ENCODE measurements at regions not wholly inside any gene's neighbourhood (a gene's known extent, or its start where the extent isn't known, plus 50 kb on each side); places are given as distances from the start of the nearest gene placed in this dataset.

GRCh38 chr18:27449104-27449503, 264.0 kb upstream of the CHST9 start:
- Histone ChIP-seq H3K27ac (replicated peaks in 1 of 4) (no peak overlapping the region), H3K4me3 (no peak overlapping the region), H3K4me1 (no peaks in the 10 kb centered on the region), H3K36me3 (no peaks in the 10 kb centered on the region), H3K9me3 (peaks cover 0 to 7% (median 0%) of the 10 kb centered on the region in 4 donors), H3K27me3 (no peaks in the 10 kb centered on the region)
- TF ChIP-seq, protein P1, sequence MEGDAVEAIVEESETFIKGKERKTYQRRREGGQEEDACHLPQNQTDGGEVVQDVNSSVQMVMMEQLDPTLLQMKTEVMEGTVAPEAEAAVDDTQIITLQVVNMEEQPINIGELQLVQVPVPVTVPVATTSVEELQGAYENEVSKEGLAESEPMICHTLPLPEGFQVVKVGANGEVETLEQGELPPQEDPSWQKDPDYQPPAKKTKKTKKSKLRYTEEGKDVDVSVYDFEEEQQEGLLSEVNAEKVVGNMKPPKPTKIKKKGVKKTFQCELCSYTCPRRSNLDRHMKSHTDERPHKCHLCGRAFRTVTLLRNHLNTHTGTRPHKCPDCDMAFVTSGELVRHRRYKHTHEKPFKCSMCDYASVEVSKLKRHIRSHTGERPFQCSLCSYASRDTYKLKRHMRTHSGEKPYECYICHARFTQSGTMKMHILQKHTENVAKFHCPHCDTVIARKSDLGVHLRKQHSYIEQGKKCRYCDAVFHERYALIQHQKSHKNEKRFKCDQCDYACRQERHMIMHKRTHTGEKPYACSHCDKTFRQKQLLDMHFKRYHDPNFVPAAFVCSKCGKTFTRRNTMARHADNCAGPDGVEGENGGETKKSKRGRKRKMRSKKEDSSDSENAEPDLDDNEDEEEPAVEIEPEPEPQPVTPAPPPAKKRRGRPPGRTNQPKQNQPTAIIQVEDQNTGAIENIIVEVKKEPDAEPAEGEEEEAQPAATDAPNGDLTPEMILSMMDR (IDR thresholded peaks at IDR 0.05), result no peak
- TF ChIP-seq POLR2A (IDR thresholded peaks at IDR 0.05; ENCODE audit: low read depth) (no peak), EP300 (IDR thresholded peaks at IDR 0.05) (no peak)
- intact Hi-C loops (cut with DNase I), result no loop called here
- WGBS, result 69% methylated on average over 7 of the region's 7 CpGs
- DNase-seq (ENCODE audit: extremely low spot score), result no peak

- Histone ChIP-seq H3K9me3 (peaks cover 0 to 7% (median 0%) of the 10 kb centered on the region in 4 donors), H3K4me1 (no peaks in the 10 kb centered on the region), H3K27me3 (no peaks in the 10 kb centered on the region), H3K36me3 (no peaks in the 10 kb centered on the region), H3K4me3 (no peak overlapping the region), H3K27ac (replicated peaks in 1 of 4) (no peak overlapping the region)
- intact Hi-C loops (cut with DNase I), result no loop called here
- WGBS, result 83% methylated on average over 2 of the region's 2 CpGs
- TF ChIP-seq POLR2AphosphoS5 (IDR thresholded peaks at IDR 0.05) (no peak), EP300 (IDR thresholded peaks at IDR 0.05) (no peak), POLR2A (IDR thresholded peaks at IDR 0.05; ENCODE audit: low read depth) (no peak)
- TF ChIP-seq, protein P1 (IDR thresholded peaks at IDR 0.05), result no peak
- DNase-seq (ENCODE audit: extremely low spot score), result no peak
These were observed 262.8 kb upstream of the CHST9 start for GRCh38 chr18:27447930-27448329.

- Histone ChIP-seq H3K36me3 (no peaks in the 10 kb centered on the region), H3K4me1 (no peaks in the 10 kb centered on the region), H3K9me3 (peaks cover 0 to 7% (median 0%) of the 10 kb centered on the region in 4 donors), H3K27ac (replicated peaks in 1 of 4) (no peak overlapping the region), H3K4me3 (no peak overlapping the region), H3K27me3 (no peaks in the 10 kb centered on the region)
- TF ChIP-seq, protein P1 (IDR thresholded peaks at IDR 0.05), result no peak
- no peak for TF ChIP-seq EP300 (IDR thresholded peaks at IDR 0.05)
- no peak for TF ChIP-seq POLR2AphosphoS5 (IDR thresholded peaks at IDR 0.05)
- no peak for TF ChIP-seq POLR2A (IDR thresholded peaks at IDR 0.05; ENCODE audit: low read depth)
- intact Hi-C loops (cut with DNase I), result no loop called here
- WGBS, result 60% methylated on average over 2 of the region's 5 CpGs
- no peak for DNase-seq (ENCODE audit: extremely low spot score)
These were observed 262.4 kb upstream of the CHST9 start for GRCh38 chr18:27447451-27447881.

GRCh38 chr18:27430595-27430994, 245.5 kb upstream of the CHST9 start:
- intact Hi-C loops (cut with DNase I), result no loop called here
- TF ChIP-seq POLR2AphosphoS5 (IDR thresholded peaks at IDR 0.05) (no peak), POLR2A (IDR thresholded peaks at IDR 0.05; ENCODE audit: low read depth) (no peak), EP300 (IDR thresholded peaks at IDR 0.05) (no peak)
- TF ChIP-seq, protein P1 (IDR thresholded peaks at IDR 0.05), result no peak
- no peak overlapping the region for H3K27ac ChIP-seq (replicated peaks in 1 of 4)
- no peak overlapping the region for H3K4me3 ChIP-seq
- 87% methylated on average over 2 of the region's 2 CpGs for WGBS
- H3K9me3 ChIP-seq, result peaks cover 0 to 17% (median 4%) of the 10 kb centered on the region in 4 donors
- DNase-seq (ENCODE audit: extremely low spot score), result no peak
- no peaks in the 10 kb centered on the region for H3K36me3 ChIP-seq
- H3K4me1 ChIP-seq, result no peaks in the 10 kb centered on the region
- no peaks in the 10 kb centered on the region for H3K27me3 ChIP-seq

All from esophagus muscularis mucosa (tissue), 4 donors.